ENCODE measurements at regions not wholly inside any gene's neighbourhood (a gene's known extent, or its start where the extent isn't known, plus 50 kb on each side); places are given as distances from the start of the nearest gene placed in this dataset.
"Not testable (repeated sequence)": the region's sequence is repeated elsewhere in the genome, so short reads cannot be mapped to it uniquely, and the experiment has no call there.

GRCh38 chr5:21007781-21008180 is 1019.8 kb upstream of the CDH18 start:
- no peak for DNase-seq

DNA sequence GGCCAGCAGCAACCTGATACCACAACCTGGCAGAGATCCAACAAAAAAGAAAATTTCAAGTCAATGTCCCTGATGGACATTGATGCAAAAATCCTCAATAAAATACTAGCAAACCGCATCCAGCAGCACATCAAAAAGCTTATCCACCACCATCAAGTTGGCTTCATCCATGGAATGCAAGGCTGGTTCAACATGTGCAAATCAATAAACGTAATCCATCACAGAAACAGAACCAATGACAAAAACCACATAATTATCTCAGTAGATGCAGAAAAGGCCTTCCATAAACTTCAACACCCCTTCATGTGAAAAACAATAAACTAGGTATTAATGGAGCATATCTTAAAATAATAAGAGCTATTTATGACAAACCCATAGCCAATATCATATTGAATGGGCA is 1000.9 kb upstream of the CDH18 start:
- DNase-seq = not testable (repeated sequence)

GRCh38 chr5:20985754-20986153 is 997.8 kb upstream of the CDH18 start:
- DNase-seq = no peak

DNA sequence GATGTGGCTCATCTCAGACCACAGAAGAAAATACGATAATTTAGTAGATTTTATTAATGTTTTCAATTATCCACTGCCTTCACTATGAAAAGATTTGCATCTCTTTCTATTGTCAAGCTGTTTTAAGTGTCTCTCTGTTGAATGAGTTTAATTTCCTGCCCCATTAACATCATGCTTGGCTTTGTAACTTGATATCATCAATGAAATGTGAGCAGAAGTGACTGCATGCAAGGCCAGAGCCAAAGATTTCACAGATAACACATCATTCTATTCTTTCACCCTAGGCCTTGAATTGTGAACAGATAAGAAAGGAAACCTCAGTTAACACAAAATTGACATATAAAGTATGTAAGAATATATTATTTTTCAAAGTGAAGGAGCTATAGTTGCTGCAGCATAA is 986.4 kb upstream of the CDH18 start:
- DNase-seq = no peak

DNA sequence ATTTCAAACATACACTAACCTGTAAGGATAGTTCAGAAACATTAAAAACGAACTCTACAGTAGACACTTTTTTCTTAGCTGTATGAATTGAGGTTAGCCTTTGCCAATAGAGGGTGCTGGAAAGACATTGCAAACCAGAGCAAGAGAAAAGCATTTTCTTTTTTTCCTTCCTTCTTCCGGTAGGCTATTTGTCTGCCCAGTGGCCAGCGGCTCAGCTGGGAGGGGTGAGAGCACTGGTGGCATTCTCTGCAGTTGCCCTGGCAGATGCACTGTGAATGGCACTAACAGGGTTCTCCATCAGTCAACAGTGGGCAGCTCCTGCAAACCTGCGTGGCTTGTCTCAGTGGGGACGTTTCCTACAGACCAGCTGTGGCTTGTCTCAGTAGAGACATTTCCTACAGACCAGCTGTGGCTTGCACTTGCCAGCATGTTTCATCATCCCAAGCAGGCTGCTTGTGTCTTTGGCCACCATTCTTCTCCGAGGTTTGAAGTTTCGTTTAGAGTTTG is 984.5 kb upstream of the CDH18 start:
- DNase-seq = peak; percentile 10

DNA sequence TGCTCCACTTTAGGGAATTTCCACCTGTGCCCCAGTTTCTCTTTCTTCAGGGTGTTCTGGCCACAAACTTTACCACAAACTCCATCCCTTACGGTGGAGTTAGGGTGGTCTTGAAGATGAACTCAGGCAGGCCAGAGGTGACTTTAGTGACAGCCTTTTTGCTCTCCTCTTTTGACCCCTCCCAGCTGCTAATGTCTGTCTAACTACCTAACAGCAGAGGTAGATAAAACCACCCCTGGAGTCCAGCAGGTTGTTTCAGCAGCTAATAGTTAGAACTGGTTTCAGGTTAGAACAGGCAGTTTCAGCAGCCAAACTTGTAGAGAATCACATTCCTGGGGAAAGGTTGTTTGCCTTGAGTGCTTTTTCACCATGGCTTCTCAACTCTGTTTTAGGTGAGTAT is 971.3 kb upstream of the CDH18 start:
- DNase-seq = no peak

GRCh38 chr5:20958641-20959040 is 970.6 kb upstream of the CDH18 start:
- no peak for DNase-seq

DNA sequence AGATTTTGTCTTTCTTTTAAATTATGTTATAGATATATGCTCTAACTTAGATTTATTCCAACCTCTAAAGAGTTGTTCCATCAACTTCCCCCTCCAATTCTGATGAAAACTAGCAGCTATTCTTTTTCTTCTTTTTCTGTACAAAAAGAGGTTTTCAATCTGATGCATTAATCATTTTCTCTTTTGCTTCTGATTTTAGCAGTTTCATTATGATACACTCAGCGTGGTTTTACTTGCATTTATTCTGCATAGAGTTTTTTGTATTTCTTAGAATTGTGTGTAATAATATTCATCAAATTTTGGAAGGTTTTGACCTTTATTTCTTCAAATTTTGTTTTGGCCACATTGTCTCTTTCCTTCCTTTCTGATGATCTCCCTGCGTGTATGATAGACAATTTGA is 968.1 kb upstream of the CDH18 start:
- no peak for DNase-seq

DNA sequence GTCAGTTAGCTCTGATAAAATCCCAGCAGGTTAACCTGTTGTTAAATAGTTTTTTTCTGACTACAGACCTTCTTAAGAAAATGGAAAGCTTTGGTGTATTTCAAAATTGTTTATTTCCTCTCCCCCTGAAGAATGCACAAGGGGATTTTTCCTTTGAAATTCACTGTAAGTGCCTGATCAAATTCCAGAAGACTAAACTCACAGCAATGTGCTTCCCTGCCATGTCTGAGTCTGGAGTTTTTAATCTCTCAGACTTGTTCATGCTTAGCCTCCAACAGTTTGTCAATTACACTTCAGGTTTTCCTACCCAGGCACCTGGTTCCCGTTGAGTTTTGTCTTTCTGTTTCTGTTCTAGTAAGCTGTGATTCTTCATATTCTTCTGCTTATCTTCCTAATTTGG is 961.6 kb upstream of the CDH18 start:
- DNase-seq = no peak

DNA sequence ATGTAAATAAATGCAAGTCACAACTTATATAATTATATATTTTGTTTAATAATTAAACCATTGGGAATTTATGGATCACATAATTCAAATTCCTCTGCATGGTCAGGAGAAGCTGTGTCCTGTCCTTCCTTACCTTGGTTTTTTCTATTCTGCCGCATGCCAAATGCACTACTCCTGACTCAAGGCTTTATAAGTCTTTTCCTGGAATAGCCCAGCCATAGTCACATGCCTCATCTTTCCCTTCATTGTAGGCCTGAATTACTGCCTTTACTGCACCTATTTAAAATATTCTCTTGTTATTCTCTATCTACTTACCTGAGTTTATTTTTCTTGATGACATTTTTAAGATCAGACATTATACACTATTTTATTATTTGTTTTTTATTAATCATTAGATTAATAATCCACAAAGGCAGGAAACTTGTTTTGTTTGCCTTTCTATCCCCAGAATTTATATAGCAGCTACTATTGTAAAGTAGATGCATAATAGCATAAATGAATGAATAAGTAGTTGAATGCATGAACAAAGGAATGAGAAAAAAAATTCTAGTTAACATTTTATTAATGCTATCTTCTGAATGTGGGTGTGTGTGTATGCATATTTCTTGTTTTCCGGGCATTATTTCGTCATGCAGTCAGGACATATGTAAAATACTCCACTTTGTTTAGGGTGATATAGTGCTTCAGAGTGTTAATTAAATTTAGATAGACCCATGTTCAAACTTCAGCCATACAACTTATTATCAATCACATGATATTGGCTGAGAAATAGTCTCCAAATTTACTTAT is 955.4 kb upstream of the CDH18 start:
- DNase-seq = not testable (repeated sequence)

GRCh38 chr5:20942603-20943002 is 954.6 kb upstream of the CDH18 start:
- not testable (repeated sequence) for DNase-seq

DNA sequence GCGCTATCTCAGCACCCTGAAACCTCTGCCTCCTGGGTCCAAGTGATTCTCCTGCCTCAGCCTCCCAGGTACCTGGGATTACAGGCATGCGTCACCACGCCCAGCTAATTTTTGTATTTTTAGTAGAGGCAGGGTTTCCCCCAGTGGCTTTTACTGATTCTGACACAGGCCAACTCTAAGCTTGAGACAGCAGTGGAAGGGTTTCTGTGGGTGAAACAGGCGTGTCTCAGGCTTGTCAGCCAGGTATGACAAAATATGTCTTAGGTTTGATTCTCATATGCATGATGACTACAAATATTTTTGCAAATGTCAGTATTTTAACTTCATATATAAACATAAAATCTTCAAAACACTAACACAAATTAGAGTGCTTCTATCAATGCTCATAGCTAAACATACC is 952.8 kb upstream of the CDH18 start:
- not testable (repeated sequence) for DNase-seq

- DNase-seq = not testable (repeated sequence)
These were observed 902.9 kb upstream of the CDH18 start for GRCh38 chr5:20890936-20891335.

DNA sequence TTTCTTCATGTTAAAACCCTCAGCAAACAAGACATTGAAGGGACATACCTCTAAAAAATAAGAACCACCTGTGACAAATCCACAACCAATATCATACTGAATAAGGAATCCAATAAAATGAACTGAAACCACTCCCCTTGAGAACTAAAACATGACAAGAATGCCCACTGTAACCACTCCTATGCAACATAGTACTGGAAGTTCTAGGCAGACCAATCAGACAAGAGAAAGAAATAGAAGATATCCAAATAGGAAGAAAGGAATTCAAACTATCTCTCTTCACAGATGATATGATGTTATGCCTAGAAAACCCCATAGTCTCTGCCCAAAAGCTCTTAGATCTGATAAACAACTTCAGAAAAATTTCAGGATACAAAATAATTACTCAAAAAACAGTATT is 887.7 kb upstream of the CDH18 start:
- not testable (repeated sequence) for DNase-seq

DNA sequence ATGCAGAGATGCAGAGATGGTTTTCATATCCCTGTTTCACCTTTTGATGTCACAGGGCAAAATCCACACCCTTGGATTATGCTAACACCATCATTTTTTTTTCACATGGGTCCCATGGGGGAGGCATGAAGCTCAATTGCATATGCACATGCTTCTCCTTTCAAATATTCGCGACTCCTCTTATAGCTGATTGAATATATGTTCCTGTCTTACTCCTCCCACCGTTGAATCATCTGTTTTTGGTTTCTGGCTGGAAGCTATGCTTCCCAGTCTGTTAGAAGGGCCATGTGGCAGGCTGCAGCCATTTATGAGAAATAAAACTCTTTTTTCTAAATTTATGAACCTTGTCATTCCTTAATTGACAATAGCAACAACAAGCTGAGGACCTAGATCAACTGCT is 877.9 kb upstream of the CDH18 start:
- not testable (repeated sequence) for DNase-seq

DNA sequence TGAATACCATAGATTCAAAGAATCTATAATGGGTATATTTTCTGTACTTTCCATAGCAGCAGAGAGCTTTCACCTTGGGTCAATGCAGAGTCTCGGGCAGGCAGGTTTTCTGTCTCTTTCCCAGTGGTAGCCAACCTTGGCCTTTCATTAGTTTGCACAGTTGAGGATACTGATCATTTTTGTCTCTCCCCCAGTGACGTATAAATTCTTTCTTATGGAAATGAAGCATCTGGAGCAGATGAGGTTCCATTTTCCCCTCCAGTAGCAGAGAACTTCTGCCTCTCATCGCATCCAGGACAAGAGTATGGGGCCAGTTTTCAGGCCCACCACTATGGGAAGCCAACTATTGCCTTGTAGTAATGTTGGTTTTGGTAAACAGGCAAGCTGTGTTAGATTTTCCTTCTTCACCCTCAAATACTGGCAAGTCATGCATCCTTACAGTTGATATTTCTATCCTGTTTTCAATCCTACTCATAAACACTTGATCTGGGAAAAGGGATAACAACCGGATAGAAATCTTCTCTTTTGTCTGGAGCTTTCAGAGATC is 845.2 kb upstream of the CDH18 start:
- no peak for DNase-seq

DNA sequence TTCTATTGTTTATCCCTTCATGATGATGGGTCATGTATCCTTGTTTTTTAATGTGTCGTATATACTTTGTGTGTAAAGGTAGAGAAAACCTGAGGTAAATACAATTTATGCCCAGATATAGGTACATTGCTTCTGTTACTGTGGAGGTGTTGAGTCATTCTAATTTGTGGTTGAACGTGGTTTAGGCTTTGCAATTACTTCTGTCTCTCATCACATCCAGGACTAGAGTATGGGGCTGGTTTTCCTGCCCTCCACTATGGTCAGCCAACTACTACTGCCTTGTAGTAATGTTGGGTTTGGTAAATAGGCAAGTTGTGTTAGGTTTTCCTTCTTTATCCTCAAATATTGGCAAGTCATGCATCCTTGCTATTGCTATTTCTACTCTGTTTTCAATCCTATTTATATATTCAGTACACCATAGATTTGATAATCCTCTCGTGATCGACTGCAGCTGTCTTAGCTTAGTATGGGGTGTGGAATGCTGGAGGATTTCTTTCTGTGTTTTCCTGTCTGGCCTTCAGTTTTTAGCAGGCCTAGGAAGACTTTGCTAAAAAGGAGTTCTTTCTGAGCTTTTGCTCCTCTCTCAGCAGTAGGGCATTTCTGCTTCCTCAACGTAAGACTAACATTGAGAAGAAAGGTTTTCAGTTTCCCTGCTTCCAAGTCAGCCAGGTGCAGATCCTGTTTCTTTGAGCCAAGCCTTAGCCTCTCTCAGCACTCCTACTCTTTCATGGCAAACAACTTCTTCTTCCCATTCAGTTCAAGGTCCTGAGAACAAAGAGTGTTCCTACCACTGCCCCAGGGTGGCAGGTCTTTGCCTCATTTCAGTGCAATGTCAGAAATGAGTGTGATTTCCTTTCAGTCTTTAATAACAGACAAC is 844.4 kb upstream of the CDH18 start:
- no peak for DNase-seq

GRCh38 chr5:20825951-20826350 is 838.0 kb upstream of the CDH18 start:
- not testable (repeated sequence) for DNase-seq

- not testable (repeated sequence) for DNase-seq
These were observed 809.2 kb upstream of the CDH18 start for GRCh38 chr5:20797216-20797615.

DNA sequence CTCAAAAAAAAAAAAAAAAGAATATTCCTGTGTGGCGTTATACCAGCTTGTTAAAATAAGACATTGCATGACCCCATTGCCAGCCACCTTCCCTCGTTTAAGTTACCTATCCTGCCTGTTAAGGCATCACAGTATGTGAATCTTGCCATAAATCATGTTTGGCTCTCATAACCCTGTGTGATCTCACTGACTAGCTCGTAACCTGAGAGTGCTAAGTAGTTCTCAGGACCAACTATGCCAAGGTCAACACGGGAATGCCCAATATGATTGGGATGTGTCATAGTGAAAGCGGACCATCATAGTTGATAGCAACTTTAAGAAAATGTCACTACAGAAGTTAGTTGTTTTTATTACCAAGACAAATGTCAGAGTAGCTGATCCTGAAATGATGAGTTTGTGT is 796.8 kb upstream of the CDH18 start:
- DNase-seq = not testable (repeated sequence)

GRCh38 chr5:20783484-20783883 is 795.5 kb upstream of the CDH18 start:
- DNase-seq = not testable (repeated sequence)

DNA sequence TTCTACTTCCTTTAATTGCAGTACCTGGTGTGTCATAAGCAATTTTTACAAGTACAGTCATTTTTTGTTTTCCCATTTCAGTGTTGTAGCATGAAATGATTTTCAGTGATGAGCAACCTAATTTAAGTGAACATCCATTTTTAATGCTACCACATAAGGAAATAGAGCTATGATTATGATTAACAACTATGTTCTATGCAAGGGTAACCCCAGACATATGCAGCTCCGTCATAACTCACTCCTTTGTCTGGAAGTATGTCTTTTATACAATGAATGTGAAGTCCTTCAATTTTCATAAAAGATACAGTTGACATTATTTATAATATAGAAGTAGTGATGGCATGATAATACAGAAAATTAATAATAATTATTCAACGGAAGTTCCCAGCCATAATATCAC is 783.3 kb upstream of the CDH18 start:
- not testable (repeated sequence) for DNase-seq

DNA sequence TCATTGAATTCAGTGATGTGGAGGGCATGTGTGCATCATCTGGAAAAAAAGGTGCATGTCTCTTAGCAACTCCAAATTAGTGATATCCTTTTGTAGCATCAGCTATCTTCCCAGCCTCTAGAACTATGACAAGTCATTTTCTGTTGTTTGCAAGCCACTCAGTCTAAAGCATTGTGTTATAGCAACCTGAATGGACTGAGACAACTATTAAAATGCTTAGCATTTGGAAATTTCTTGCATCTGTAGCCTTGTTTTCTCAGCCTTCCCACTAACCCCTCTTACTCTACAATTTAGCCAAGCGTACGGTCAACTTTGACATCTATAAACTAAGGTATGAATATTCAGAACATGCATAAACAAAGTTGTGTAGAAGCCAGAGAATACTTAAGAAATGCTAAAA is 777.1 kb upstream of the CDH18 start:
- DNase-seq = not testable (repeated sequence)

- DNase-seq = not testable (repeated sequence)
These were observed 771.5 kb upstream of the CDH18 start for GRCh38 chr5:20759459-20759858.
